Stimulated activated CD4-positive, alpha-beta T cell treated with anti-CD3 and anti-CD28 coated beads, Interleukin-4, amount 100 ng/mL, for 4 hours (primary cell): ENCODE measurements at regions not wholly inside any gene's neighbourhood (a gene's known extent, or its start where the extent isn't known, plus 50 kb on each side); places are given as distances from the start of the nearest gene placed in this dataset.
"Not testable (repeated sequence)": the region's sequence is repeated elsewhere in the genome, so short reads cannot be mapped to it uniquely, and the experiment has no call there.

Experiments
- DNase-seq, 2 experiments: peaks; one replicate each; pipeline ENCODE4 v3.0.0-alpha.2; 2020

- DNase-seq = no peak
Measured at GRCh38 chr10:31679936-31680335, 248.7 kb downstream of the ARHGAP12 start.

DNA sequence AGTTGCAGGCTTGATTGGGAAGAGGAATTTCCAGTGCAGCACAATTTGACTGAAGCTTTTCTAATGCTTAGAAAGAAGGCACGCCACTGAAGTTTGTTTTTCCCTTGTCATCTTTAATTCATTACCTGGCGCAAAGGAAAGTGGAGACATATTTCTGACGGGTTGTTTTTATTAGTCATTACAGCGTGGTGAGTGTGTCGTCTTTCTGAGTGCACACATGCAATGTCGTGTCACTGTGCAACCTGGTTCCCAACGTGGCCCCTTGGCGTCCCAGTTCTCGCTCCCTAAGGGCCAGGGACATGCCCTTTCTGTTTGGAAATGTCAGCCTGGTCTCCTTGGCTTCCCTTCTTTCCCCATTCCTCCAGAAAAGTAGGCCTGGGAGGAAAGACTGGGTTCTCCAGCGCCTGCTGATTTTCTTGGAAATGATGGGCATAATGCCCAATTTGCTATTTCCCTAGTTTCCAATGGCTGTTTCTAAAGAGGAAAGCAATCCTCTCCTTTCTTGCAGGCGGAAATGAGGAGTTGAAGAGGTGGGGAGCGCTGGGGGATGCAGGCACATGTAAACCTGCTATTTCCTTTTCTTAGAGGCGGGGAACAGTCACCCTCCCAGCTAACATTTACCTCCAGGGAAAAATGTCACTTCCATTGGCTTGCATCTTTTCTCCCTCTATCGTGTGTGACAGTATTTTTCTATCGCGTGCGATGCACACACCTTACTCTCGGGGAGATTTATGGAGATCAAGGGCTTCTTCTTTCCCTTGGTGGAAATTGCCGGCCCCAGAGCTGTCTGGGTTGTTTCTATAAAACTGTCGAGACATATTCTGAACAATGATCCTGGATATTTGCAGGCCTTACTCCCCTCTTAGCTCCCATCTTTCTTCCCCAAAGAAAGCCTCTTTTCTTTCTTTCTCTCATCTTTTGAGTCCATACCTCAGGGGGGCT lies 249.8 kb downstream of the ARHGAP12 start:
- no peak for DNase-seq

DNA sequence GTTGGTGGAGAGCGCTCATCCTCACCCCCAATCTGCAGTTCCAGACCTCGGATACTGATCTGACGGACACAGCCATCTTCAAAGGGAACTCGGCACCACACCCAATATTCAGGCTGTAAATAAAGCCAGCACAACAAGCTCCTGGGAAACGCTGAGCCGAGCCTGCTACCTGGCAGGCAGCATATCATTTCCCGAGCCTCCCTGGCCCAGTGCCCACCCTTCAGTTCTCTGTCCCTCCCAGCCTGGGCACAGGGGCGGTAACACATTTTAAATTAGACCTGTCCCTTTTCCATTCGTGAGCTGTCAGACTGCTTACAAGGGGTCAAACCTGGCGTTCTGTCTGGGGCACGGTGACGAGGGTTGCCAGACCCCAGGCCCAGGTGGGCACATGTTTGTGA lies 250.5 kb downstream of the ARHGAP12 start:
- DNase-seq = no peak

DNA sequence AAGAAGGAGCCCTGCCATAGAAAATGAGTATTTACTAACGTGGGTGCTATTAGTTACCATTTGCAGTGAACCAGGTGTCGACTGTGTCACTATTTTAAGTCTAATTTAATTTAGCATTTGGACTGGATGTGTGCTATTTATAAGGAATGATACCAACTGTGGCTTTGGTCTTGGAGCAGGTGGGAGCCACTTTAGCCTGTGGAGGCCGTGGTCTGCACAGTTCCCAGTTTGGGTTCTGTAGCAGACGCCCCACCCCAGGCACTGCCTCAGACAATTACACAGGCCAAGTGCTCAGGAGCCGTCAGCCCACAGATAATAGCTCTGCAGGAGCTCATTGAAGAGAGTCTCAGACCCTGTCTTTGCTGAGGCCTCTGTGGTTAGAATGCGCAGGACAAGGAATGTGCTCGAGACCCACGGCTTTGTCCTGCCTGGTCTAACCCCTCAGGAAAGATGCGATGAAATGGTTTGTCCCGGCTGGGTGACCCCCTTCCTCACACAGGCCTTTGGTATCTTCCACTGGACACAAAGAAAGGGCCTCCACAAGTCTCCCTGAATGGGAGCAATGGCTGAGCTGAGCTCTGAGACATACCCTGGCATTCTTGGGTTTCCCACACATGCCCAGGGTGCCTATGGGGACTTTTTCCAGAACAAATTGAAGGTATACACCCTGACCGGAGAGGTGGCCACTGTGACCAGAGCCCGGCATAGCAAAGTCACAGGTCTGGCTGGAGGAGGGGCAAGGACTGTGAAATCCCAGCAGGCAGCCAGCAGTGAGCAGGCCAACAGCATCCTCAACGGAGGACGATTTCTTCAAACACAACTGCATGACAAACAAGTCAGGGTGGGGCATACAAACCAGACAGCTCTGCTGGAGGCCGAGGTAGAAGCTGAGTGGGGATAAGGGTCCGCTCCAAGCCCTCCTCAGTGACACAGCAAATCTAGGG lies 251.2 kb downstream of the ARHGAP12 start:
- DNase-seq = no peak

GRCh38 chr10:31675726-31676125 lies 252.9 kb downstream of the ARHGAP12 start:
- DNase-seq = no peak

- no peak for DNase-seq
Measured at GRCh38 chr10:31669357-31669756, 259.3 kb downstream of the ARHGAP12 start.

DNA sequence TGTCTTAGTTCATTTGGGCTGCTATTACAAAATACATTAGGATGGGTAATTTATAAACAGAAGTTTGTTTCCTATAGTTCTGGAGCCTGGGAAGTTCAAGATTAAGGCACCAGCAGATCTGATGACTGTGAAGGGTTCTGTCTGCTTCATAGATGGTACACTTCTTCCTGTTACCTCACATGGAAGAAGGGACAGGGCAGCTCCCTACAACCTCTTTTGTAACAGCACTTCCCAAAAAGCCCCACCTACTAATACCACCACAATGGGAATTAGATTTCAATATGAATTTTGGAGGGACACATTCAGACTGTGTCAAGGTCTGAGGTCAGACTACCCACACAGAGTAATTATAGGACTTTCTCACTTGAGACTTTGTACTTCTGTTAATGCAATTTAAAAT lies 260.3 kb downstream of the ARHGAP12 start:
- DNase-seq = no peak

DNA sequence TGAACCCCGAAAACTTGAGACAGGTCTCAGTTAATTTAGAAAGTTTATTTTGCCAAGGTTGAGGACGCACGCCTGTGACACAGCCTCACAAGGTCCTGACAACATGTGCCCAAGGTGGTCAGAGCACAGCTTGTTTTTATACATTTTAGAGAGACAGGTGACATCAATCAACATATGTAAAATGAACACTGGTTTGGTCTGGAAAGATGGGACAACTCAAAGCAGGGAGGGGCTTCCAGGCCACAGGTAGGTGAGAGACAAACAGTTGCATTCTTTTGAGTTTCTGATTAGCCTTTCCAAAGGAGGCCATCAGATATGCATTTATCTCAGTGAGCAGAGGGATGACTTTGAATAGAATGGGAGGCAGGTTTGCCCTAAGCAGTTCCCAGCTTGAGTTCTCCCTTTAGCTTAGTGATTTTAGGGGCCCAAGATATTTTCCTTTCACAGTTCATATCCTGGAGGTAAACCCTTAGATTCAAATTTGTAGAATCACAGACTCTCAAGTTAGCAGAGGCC lies 262.8 kb downstream of the ARHGAP12 start:
- not testable (repeated sequence) for DNase-seq

- DNase-seq = no peak
Measured at GRCh38 chr10:31664803-31665202, 263.8 kb downstream of the ARHGAP12 start.

DNA sequence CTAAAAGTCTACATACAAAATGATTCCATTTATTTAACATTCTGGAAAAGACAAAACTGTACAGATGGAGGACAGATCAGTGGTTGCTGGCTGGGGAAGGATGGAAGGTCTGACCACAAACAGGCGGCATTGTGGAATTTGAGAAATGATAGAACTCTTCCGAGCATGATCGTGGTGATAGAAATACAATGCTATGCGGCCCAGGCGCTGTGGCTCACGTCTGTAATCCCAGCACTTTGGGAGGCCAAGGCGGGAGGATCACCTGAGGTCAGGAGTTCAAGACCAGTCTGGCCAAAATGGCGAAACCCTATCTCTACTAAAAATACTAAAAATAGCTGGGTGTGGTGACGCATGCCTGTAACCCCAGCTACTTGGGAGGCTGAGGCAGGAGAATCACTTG lies 264.6 kb downstream of the ARHGAP12 start:
- not testable (repeated sequence) for DNase-seq

DNA sequence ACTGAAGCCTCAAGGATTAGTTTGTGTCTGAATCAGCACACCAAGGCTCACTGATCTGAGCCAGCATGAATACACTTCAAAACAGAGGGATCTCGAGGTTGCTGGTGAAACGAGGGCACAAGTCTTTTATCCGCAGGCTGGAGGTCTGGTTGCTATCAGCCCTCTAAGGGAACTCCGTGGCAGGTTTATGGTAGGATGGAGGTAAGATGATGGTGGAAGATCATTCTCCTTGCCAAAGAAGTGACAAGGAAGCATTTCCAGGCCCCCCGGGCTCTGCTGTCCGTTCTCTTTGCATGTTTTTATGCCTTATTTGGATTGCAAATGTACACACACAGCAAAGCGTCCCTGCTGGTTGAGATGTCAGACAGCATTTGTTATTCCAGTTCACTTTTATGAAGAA lies 268.3 kb downstream of the ARHGAP12 start:
- DNase-seq = no peak

GRCh38 chr10:31659665-31660064 lies 269.0 kb downstream of the ARHGAP12 start:
- no peak for DNase-seq

GRCh38 chr10:31657434-31657872 lies 271.2 kb downstream of the ARHGAP12 start:
- no peak for DNase-seq

GRCh38 chr10:31656851-31657433 lies 271.7 kb downstream of the ARHGAP12 start:
- DNase-seq = no peak

DNA sequence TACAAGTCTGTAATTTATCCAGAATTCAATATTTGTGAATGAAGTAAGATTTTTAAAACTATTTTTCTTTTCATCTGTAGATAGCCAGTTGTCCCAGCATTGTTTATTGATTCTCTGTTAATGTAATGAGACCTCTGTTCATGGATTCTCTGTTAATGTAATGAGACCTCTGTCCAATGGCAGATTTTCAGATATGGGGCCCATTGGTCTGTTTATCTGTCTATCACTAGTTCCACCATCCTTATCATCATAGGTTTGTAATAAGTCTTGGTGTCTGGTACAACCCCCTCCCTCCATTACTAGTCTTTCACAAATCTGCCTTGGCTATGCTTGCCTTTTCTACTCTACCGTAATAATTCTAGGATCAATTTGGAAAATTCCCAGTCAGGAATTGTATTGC lies 276.6 kb downstream of the ARHGAP12 start:
- no peak for DNase-seq

DNA sequence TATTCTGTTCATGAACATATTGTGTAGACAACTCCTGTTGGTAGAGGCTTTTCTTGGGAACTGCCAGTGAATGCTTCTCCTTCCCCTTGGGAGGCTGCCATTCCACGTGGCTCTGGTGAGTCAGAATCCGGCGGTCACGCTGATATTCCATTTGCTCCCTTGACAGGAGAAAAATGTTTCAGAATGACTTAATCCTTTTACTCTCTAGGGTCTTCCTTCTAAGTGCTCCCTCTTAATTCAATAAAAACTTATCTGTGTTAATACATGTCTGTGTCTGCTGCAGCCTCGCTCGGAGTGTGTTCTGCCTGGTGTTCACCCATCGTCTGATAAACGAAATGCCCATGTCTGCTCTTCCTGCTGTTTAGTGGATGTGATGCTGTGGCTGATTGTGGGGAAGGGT lies 278.6 kb downstream of the ARHGAP12 start:
- no peak for DNase-seq

DNA sequence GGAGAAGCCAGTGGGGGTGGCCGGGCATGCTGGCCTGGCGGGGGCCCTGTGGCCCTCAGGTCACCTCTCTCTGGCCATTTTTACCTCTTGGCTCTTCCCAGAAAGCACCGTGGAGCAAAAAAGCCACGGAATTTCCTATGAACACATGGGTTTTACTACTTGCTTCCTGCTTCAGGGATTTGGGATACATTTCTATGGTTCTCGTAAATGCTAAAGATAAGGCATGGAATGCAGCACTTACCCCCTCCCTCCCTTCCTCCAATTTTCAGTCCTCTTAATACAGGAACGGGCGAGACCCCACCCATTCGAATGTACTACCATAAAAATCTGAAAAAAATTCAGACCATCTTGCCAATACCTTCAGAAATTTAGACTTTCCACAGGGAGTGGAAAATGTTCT lies 279.7 kb downstream of the ARHGAP12 start:
- no peak for DNase-seq

DNA sequence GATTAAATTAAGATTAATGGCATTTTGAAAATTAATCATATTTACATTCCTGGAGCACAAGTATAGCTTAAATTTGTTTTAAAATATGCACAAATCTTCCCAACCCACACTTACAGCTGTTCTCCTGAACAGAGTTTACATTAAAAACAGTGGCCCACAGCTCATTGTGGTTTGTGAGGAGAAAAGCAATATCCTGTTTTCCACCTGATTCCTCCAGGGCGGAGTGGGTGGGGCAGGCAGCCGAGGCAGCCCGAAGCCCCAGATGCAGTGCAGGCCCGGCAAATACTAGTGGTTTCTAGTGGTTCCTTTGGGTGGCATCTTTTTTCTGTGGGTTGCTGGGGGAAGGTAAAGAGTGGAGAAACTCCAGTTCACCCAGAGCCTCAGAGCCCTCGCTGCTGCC lies 280.8 kb downstream of the ARHGAP12 start:
- no peak for DNase-seq

- no peak for DNase-seq
Measured at GRCh38 chr10:31646519-31646918, 282.1 kb downstream of the ARHGAP12 start.

GRCh38 chr10:31645786-31646185 lies 282.8 kb downstream of the ARHGAP12 start:
- no peak for DNase-seq

GRCh38 chr10:31644931-31645633 lies 283.5 kb downstream of the ARHGAP12 start:
- no peak for DNase-seq

DNA sequence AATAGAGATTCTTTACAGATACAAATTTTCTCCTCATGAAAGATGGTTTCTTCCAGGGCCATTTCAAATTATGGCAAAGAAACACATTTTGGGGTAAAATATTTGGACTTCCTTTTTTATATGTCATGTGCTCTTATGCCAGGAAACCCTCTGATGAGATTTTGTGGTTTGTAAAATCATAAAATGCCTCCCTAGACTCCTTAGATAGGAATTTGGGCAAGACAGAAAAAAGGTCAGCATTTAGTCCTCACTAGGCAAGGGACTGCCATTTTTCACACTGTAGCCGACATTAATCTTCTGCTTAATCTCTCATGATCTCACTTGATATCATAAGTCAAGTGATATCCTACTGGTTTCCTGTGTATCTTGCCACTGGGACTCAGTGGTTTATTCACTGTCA lies 286.4 kb downstream of the ARHGAP12 start:
- DNase-seq = no peak
